ENCODE measurements at regions not wholly inside any gene's neighbourhood (a gene's known extent, or its start where the extent isn't known, plus 50 kb on each side); places are given as distances from the start of the nearest gene placed in this dataset.

DNA sequence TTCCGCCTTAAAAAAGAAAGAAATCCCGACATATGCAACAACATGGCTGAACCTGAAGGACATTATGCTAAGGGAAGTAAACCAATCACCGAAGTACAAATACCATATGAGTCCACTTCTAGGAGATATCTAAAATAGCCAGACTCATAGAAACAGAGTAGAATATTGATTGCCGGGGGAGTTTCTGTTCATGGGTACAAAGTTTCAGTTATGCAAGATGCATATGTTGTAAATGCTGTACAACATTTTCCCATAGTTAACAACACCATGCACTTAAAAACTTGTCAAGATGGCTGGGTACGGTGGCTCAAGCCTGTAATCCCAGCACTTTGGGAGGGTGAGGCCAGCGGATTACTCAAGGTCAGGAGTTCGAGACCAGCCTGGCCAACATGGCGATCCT, 251.5 kb upstream of the EEF2KMT start:
- Histone ChIP-seq H3K27me3 (no peaks in the 10 kb centered on the region), H3K4me3 (no peak overlapping the region), H3K36me3 (no peaks in the 10 kb centered on the region), H3K27ac (no peak overlapping the region), H3K9me3 (no peaks in the 10 kb centered on the region), H3K4me1 (no peaks in the 10 kb centered on the region)
- no peak for TF ChIP-seq POLR2A (IDR thresholded peaks at IDR 0.05)
- TF ChIP-seq, protein P1, sequence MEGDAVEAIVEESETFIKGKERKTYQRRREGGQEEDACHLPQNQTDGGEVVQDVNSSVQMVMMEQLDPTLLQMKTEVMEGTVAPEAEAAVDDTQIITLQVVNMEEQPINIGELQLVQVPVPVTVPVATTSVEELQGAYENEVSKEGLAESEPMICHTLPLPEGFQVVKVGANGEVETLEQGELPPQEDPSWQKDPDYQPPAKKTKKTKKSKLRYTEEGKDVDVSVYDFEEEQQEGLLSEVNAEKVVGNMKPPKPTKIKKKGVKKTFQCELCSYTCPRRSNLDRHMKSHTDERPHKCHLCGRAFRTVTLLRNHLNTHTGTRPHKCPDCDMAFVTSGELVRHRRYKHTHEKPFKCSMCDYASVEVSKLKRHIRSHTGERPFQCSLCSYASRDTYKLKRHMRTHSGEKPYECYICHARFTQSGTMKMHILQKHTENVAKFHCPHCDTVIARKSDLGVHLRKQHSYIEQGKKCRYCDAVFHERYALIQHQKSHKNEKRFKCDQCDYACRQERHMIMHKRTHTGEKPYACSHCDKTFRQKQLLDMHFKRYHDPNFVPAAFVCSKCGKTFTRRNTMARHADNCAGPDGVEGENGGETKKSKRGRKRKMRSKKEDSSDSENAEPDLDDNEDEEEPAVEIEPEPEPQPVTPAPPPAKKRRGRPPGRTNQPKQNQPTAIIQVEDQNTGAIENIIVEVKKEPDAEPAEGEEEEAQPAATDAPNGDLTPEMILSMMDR (IDR thresholded peaks at IDR 0.05 in 4 of 5, conservative IDR thresholded peaks at IDR 0.05 in 1 of 5): no peak
- in situ Hi-C loops (cut with MboI; ENCODE audit: low sequenced_read_pairs in 4 of 4): no loop called here
- DNase-seq: no peak
- intact Hi-C loops (cut with DNase I; ENCODE audit: low total_unique reads): no loop called here
- ATAC-seq: no peak

GRCh38 chr16:5347561-5347960, 250.0 kb upstream of the EEF2KMT start:
- intact Hi-C loops (cut with DNase I; ENCODE audit: low total_unique reads) (no loop called here), in situ Hi-C loops (cut with MboI; ENCODE audit: low sequenced_read_pairs in 4 of 4) (no loop called here)
- Histone ChIP-seq H3K27me3 (no peaks in the 10 kb centered on the region), H3K4me1 (no peaks in the 10 kb centered on the region), H3K4me3 (no peak overlapping the region), H3K9me3 (no peaks in the 10 kb centered on the region), H3K27ac (no peak overlapping the region), H3K36me3 (no peaks in the 10 kb centered on the region)
- TF ChIP-seq, protein P1 (IDR thresholded peaks at IDR 0.05 in 4 of 5, conservative IDR thresholded peaks at IDR 0.05 in 1 of 5): no peak
- ATAC-seq: no peak
- no peak for DNase-seq

DNA sequence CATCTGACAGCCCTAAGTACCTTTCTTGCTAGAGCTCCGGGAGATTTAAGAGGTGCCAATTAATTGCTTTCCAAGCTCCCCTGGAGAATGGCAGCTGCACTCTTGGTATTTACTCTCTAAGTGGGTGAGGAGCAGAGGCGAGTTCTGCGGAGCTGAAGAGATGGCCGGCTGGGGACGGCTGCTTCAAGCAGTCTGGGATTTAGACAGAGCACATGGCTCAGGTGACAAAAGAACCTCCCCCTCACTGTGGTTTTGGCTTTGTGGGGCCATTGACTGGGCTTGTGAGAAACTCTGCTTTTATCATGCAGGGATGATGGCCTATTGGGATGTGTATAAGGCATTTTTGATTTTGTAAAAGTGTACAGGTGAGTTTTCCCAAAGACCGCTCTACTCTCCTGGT, 239.3 kb upstream of the EEF2KMT start:
- in situ Hi-C loops (cut with MboI; ENCODE audit: low sequenced_read_pairs in 4 of 4) (no loop called here), intact Hi-C loops (cut with DNase I; ENCODE audit: low total_unique reads) (no loop called here)
- DNase-seq: no peak

DNA sequence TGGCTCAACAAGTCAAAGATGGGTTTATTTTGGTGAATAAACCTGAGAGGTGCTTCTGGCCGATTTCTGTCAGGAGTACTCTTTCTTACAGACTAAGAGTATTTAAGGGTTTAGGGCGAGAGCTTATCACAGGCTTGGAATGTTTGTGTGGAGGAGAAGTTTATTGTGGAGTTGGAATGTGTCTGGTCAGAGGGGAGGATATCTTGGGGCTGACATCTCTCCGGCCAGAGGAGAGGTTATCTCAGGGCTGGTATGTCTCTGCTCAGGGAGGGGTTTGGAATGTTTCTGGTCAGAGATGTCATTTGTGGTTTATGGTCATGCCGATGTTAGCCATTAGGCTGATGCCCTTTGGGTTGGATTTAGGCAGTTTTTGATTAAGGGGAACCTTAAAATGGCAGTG, 236.4 kb upstream of the EEF2KMT start:
- Histone ChIP-seq H3K9me3 (no peaks in the 10 kb centered on the region), H3K4me3 (no peak overlapping the region), H3K27me3 (no peaks in the 10 kb centered on the region), H3K4me1 (no peaks in the 10 kb centered on the region), H3K27ac (no peak overlapping the region), H3K36me3 (no peaks in the 10 kb centered on the region)
- DNase-seq: no peak
- TF ChIP-seq, protein P1 (IDR thresholded peaks at IDR 0.05 in 4 of 5, conservative IDR thresholded peaks at IDR 0.05 in 1 of 5): no peak
- TF ChIP-seq POLR2A (IDR thresholded peaks at IDR 0.05): no peak
- ATAC-seq: no peak
- intact Hi-C loops (cut with DNase I; ENCODE audit: low total_unique reads): no loop called here
- in situ Hi-C loops (cut with MboI; ENCODE audit: low sequenced_read_pairs in 4 of 4): no loop called here

More for the DNA sequence above, 239.3 kb upstream of the EEF2KMT start:
- Histone ChIP-seq H3K4me1 (no peaks in the 10 kb centered on the region), H3K4me3 (no peak overlapping the region), H3K27ac (no peak overlapping the region), H3K36me3 (no peaks in the 10 kb centered on the region), H3K27me3 (no peaks in the 10 kb centered on the region), H3K9me3 (no peaks in the 10 kb centered on the region)
- TF ChIP-seq, protein P1 (IDR thresholded peaks at IDR 0.05 in 4 of 5, conservative IDR thresholded peaks at IDR 0.05 in 1 of 5): no peak
- no peak for TF ChIP-seq POLR2A (IDR thresholded peaks at IDR 0.05)
- no peak for ATAC-seq

- no peak for TF ChIP-seq POLR2A (IDR thresholded peaks at IDR 0.05)
- TF ChIP-seq, protein P1 (IDR thresholded peaks at IDR 0.05 in 4 of 5, conservative IDR thresholded peaks at IDR 0.05 in 1 of 5): no peak
- Histone ChIP-seq H3K9me3 (no peaks in the 10 kb centered on the region), H3K27me3 (no peaks in the 10 kb centered on the region), H3K27ac (no peak overlapping the region), H3K36me3 (no peaks in the 10 kb centered on the region), H3K4me1 (no peaks in the 10 kb centered on the region), H3K4me3 (no peak overlapping the region)
- intact Hi-C loops (cut with DNase I; ENCODE audit: low total_unique reads) (no loop called here), in situ Hi-C loops (cut with MboI; ENCODE audit: low sequenced_read_pairs in 4 of 4) (no loop called here)
- no peak for DNase-seq
- no peak for ATAC-seq
These were observed 235.5 kb upstream of the EEF2KMT start for GRCh38 chr16:5333126-5333525.
